ENCODE measurements at regions not wholly inside any gene's neighbourhood (a gene's known extent, or its start where the extent isn't known, plus 50 kb on each side); places are given as distances from the start of the nearest gene placed in this dataset.

GRCh38 chr22:44386386-44387035 is 73.8 kb upstream of the SHISAL1 start:
- DNase-seq: no peak

DNA sequence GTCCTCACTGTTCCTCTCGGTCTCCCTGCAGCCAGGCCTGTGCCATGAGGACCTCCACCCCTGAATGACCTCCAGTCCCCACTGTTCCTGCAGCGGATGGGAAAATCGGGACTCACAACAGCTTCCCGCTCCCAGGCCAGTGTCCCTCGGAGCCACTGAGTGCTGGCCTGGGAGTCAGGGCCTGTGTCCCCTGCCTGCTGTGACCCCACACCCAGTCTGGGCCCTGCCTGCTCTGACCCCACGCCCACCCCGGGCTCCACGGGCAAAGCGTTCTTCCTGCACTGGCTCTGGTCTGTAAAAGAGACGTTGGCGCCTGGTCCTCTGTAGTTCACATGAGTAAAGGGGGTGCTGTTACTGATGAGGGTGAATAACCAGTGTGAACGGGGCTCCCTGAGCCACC is 73.0 kb upstream of the SHISAL1 start:
- DNase-seq: no peak

DNA sequence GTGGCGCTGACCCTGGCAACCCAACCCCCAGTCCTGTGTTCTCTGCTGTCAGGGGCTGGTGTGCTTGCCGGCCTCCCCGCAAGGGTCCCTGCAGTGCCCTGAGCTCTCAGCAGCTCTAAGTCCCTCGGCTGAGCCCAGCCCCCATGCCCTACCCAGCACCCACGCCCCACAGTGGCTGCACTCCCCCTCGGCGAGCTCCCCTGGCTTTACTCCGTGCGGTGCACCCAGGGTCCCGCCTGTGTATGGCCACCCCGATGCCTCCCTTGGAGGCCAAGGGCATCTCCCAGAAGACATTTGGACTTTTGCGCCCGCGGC is 72.5 kb upstream of the SHISAL1 start:
- DNase-seq: no peak

DNA sequence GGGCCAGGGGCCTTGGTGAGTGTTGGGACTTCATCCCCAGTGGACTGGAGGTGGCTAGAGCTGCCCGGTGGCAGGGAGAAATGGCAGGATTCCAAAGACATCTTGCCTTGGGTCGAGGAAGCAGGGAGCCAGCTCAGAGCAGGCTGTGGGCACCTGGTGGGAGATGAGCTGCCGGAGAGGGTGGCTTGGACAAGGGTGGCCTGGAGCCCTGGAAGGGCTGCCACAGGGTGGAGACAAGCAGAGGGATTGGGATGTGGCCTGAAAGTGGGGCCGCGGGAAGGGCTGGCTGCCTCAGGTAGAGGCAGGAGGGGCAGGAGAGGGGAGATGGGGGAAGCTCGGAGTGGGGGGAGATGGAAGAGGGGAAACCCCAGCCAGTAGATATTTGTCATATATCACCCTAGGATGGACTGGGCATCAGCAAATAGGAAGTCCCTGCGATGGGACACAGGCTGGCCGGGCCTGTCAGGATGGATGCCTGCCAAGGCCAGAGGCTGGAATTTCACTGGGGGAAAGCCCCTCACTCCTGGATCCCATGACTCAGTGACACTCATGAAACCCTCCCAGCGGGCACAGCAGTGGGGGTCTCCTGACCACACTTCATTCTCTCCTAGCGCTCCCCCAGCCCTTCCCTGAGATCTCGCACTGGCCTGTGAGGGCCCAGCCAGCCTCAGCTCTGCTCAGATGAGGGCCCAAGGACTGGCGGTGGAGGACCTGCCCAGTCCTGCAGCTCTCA is 72.0 kb upstream of the SHISAL1 start:
- no peak for DNase-seq

DNA sequence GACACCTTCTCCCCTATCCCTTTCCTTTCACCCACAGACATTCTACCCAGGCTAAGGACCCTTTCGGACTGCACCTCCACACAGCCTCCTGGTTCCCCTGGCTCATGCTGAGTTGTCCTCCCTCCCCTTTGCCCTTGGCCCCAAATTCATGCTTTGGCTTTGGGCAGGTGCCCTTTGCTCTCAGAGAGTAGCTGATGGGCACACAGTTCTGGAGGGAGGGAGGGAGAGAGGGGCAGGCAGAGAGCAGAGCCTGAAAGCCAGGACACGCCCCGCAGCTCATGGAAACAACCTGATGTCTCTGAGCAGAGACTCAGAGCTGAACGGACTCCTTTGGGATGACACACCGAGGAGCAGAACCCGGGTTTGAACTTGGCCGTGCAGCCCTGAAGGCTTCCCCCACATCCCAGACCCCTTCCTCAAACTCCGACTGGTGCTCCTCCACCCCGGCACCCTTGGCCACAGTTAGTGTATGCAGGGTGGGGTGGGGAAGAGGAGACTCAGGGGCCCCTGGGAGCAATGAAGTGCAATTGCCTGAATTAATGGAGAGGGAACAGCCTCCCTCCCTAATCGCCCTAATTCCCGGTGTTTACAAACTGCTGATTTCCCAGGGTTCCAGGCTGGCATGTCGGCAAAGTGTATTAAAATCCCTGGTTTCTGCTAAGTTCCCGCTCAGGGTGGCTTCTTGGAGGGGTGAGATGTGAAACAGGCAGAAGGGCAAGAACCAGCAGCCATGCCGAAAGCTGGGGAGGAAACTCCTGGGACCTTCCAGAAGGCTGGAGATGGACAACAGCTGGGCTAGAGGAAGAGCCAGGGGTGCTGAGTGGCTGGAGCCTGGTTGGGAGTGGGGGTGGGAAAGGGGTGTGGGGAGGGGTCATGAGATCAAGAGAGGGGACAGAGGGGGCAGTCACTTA is 71.2 kb upstream of the SHISAL1 start:
- DNase-seq: no peak

- no peak for DNase-seq
These were observed 70.4 kb upstream of the SHISAL1 start for GRCh38 chr22:44383064-44383575.

GRCh38 chr22:44382116-44383038 is 69.6 kb upstream of the SHISAL1 start:
- no peak for DNase-seq

DNA sequence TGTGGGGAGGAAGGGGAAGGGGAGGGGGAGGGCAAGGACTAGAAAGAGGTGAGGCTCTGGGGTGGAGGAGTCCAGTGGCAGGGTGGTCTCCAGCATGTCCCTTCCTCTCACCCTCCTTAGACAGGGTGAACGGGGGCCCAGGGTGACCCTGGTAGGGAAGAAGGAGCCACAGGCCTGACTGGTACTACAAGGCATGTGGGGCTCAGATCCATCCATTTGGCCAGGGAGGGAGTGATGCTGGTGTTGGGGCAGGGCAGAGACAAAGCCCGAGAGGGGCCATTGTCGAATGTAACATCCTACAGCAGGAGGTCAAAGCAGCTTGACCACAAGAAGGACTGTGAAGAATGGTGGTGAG is 69.0 kb upstream of the SHISAL1 start:
- DNase-seq: no peak

DNA sequence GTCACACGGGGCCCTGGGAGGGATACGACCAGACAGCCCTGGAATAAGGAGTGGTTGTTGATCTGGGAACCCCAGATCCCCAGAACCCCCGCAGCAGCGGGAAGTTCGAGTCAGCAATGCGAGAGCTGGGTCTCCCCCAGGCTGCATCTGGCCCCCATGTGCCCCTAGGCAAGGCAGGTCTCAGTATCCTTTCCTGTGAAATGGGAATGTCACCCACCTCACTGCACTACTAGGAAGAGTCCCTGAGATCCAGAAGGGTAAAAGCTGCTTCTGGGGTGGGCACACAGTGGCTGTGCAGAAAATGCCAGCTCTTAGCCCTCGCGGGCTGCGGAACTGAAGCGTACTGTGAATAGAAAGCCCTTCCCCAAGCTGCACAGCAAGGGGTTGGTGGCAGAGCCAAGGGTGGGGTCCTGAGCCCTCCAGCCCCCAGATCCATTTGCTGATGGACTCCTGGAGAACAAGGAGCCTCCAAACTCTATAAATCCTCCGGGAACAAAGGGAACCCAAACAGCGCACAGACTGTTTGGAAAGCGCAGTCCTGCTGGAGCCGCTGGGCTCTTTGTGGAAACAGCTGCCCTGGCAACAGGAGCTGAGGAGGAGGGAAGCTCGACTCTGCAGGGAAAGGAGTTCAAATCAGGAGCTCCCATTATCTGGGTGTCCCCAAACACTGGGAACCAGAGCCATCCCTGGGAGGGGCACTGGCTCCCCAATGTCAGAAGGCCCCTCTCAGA is 68.2 kb upstream of the SHISAL1 start:
- no peak for DNase-seq

DNA sequence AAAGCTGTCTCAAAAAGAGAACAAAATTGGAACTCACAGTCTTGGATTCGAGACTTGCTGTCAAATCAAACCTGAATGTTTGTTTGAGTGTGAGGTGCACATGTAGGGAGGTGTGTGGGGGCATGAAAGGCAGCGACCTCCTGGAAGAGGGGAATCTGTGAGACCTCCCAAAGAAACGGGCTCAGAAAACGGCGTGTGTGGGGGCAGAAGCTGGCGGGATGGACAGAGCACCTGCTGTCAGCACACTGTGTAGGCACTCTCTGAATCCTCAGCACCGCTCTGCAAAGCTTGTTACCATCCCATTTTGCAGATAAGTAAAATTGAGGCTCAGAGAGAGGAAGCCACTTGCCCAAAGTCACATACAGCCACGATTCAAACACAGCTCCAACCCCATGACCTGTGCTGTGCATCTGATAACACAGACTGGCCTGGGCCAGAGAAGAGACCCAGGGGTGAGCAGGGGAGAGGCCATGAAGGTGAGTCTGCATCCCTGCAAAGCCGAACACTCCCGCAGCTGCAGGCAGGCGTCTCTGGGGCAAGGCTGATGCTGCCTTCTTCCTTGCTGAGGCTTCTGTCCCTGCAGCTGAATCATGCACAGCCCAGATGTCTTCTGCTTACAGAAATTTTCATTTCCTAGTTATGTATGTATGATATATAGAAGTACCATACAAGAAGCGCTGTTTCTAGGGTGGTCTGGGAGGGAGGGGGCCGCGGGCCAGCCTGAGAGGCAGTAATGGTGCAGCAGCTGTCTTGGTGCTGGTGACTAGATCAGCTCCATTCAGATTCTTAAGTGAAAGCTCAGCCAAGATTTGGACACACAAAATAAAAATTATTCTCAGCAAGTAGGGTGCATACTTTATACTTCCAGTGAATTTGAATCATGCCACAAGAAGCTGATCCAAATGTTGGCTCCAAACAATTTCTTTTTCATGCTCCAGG is 67.3 kb upstream of the SHISAL1 start:
- no peak for DNase-seq

- DNase-seq: no peak
These were observed 65.6 kb upstream of the SHISAL1 start for GRCh38 chr22:44378380-44378779.

DNA sequence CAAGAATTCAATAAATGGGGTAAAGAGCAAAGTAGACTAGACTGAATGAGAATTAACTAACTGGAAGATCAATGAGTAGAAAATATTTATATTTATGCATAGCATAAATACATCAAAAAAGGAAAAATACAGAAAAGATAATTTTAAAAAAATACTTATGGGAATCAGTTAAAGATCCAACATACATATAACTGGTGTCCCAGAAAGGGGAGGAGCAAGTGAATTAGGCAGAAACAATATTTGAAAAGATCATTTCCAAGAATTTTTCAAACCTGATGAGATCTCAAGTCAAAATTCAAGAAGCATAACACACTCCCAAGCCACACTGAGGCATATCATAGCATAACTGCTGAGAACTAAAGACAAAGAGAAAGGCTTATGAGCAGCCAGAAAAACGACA is 62.7 kb upstream of the SHISAL1 start:
- no peak for DNase-seq

DNA sequence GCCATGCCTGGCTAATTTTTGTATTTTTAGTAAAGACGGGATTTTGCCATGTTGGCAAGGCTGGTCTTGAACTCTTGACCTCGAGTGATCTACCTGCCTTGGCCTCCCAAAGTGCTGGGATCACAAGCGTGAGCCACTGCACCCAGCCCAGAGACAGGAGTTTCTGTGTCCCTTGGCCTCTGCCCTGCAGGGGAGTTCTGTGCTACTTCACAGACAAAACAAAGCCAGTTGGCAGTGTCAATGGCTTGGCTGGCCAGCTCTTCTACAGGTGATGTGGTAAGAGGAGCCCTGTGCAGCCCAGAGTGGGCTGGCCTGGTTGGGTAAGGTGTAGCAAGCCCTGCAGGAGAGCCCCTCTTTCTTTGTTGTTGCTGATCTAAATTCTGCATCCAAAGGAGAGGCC is 60.5 kb upstream of the SHISAL1 start:
- DNase-seq: no peak

DNA sequence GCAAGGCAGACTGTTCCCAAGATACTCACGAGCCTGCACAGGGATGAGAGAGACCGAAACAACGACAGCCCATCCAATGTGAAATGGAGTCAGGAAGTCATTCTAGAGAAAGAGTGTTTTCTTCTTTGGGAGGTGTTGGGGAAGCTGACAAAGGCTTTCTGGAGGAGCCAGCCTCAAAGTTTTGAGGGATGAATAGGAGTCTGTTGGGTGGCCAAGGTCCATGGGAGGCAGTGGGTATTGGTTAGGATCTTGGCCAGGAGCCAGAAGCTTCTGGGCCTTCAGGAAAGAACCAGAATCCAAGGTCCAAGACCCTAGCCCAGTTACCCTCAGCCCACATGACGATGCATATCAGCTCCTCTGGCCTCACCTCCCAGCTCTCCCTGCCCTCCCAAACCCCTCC is 59.9 kb upstream of the SHISAL1 start:
- DNase-seq: no peak

GRCh38 chr22:44371741-44372525 is 59.2 kb upstream of the SHISAL1 start:
- DNase-seq: no peak

- DNase-seq: no peak
These were observed 57.4 kb upstream of the SHISAL1 start for GRCh38 chr22:44369916-44370801.

GRCh38 chr22:44369293-44369661 is 56.5 kb upstream of the SHISAL1 start:
- no peak for DNase-seq

- no peak for DNase-seq
These were observed 56.0 kb upstream of the SHISAL1 start for GRCh38 chr22:44368611-44369292.
